CMK (cell line): ENCODE measurements at regions not wholly inside any gene's neighbourhood (a gene's known extent, or its start where the extent isn't known, plus 50 kb on each side); places are given as distances from the start of the nearest gene placed in this dataset.

Source experiments
- DNase-seq: peaks from one replicate; pipeline ENCODE4 v3.0.0-alpha.2; 2010; ENCODE audit warnings: low read depth

DNA sequence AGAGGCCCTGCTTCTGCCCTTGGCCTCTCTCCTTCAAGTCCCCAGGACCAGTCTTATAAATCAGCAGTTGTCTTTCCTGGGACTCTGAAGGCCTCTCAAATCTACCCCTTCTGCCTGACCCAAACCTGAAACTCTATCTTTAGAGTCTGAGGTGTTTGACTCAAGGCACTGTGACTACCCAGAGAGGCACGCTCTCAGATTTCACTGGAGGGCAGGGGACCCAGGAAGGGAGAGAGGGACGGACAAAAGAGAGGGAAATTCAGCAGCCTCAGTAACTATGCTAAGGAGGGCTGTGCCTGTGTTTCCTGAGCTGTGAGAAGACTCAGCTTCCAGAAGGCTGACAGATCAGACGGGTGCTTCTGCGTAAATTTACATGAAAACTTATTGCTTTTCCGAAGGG is 217.8 kb downstream of the HAUS1 start:
- DNase-seq = no peak

GRCh38 chr18:46322411-46322891 is 218.3 kb downstream of the HAUS1 start:
- DNase-seq = no peak

GRCh38 chr18:46322941-46323340 is 218.8 kb downstream of the HAUS1 start:
- no peak for DNase-seq

DNA sequence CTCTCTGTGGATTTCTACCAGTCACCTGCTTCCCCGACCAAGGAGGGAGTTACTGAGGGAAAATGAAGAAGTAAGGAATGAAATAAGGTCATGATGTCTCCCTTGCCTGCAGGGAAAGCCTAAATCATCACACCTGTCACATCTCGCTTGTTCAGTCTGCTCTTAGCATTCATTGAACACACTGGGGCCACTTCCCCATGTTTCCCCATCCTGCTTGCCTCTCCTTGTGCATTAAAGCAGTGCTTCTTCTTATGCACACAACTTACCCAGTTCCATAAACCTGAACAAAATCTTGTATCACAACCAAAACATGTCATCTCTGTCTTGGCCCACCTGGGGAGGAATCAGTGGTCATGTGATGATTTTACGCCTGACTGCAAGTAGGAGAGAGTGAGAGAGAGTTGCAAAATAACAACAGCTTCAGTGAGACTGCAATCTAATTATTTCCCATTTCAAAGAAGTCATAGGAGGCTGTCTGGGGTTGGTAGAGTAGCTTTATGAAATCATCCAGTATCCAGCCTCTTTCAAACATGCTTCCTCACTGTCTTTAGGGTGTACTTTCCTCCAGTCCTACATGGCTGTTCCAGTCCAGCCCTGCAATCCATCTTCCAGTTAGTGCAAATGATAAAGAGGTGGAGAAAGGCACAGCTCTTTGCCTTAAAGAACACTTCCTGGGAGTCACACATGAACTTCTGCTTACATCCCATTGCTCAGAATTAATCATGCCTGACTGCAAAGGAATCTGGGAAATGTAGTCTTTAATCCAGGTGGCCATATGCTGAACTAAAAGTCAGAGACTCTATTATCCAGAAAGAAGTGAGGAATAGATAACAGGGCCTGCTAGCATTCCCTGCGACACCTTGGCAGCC is 220.1 kb downstream of the HAUS1 start:
- no peak for DNase-seq

DNA sequence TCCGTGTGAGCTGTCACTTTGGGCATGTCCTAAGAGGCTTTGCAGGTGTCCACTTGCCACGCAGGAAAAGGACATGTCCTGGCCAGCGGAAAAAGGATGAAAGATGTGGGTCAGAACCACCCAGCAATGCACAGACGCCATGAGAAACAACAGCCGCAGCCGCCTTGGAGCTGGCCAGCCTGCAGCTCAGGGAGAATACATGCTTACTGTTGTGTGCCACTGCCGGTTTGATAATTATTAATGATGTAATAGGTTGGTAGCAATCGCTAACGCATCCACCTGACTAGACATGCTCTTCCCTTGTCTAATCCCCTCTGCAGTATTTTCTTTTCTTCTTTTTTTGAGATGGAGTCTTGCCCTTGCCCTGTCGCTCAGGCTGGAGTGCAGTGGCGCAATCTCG is 221.7 kb downstream of the HAUS1 start:
- DNase-seq = no peak

- DNase-seq = no peak
These were observed 225.6 kb downstream of the HAUS1 start for GRCh38 chr18:46329736-46330246.

DNA sequence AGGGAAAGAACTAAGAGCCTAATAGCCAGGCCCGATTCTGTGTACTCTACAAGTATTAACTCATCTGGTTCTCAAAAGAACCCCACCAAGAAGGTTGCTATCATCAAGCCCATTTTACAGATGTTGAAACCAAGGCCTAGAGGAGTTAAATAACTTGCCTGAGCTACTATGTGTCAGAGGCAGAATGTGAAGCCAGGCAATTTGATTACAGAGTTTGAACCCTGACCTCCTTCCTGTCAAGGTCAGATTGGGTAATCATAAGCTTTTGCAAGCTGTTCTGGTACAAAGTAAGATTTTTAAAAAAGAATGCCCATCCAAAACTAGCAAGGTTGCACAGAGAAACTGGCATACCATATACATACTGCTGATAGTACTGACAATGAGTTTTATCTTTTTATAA is 227.1 kb downstream of the HAUS1 start:
- no peak for DNase-seq

DNA sequence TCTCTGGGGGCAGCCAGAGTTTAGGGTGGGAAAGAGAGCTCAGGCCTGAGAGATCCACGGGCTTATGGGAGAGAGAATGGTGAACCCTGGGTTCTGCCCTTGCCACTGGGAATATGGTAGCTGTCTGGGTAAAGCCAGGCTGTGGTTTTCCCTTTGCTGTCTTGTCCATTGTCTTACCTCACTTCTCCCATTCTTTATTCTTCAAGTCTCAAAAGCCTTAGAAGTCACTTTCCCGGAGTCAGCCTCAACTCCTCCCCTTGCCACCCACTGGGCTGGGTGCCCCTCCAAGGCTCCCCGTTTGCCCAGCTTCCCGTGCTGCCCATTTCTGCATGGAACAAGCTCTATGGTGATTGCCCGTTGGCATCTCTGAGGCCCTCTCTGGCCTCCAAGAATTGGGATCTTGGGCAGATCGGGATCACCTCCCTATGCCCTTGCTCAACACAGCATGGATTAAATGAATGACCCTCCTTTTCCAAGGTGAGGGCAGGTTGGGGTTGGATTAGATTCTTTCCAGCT is 228.2 kb downstream of the HAUS1 start:
- DNase-seq = no peak

DNA sequence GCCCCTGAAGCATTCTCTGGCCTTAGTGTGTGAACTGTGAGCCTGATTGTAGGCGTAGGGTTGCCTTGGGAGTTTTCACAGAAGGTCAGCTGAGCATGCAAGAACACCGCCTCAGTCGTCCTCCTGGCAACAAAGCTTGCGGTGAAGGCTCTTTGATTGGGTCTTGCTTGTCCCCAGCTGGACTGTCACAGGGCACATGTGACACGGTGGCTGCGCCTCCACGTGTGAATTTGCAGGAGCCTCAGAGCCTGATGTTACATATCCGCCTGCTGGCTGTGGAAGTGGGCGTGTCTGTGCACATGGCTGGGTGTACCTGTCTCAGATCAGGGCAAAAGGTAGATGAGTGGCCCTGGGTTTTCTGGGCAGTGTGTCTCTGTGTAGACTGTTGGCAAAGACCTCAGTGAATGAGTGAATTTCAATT is 228.7 kb downstream of the HAUS1 start:
- no peak for DNase-seq

GRCh38 chr18:46333431-46334135 is 229.4 kb downstream of the HAUS1 start:
- DNase-seq = no peak

DNA sequence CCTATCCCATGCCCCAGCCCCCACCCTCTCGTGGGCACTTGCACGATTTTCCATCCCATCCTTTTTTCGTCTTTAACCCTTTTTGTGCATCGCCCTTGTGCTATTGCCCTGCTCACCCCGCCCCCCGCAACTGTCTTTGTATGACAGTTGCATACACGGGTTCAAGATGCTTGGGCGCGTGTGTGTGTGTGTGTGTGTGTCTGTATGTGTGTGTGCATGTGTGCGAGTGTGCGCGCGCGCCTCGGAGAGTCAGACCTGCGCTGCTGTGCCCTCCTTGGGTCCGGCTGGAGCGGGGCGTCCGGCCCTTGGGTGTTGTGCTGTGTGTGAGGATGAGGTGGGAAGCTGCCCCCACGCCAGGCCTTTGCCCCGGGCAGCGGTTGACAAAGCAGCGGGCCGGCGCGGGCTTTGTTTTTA is 230.7 kb downstream of the HAUS1 start:
- DNase-seq = no peak

DNA sequence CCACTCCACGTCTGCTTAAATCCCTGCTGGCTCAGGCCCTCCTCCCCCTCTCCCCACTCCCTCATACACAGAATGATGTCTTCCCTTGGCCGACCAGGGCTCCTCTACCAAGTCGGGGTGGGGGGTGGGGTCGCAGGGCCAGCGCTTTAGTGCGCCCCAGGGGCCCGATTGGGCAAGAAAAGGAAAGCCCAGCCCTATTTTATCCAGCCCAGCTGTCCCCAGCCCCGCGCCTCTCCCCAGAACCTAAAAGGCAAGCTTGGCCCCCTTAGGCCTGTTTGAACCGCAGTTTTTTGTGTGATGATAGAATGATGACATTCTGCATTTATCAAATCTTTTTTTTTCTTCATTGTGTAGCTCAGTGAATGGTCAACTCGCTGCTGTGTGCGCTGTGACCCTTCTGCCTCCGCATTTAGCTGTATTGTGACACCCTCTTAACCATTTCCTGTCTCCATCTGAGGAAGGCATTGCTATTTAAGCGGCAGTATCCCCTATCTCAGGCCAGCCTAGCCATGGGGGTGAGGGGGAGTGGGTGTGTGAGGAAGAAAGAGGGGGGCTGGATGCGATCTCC is 231.4 kb downstream of the HAUS1 start:
- DNase-seq = no peak

GRCh38 chr18:46336278-46337111 is 232.3 kb downstream of the HAUS1 start:
- no peak for DNase-seq

GRCh38 chr18:46337271-46337670 is 233.1 kb downstream of the HAUS1 start:
- DNase-seq = no peak

DNA sequence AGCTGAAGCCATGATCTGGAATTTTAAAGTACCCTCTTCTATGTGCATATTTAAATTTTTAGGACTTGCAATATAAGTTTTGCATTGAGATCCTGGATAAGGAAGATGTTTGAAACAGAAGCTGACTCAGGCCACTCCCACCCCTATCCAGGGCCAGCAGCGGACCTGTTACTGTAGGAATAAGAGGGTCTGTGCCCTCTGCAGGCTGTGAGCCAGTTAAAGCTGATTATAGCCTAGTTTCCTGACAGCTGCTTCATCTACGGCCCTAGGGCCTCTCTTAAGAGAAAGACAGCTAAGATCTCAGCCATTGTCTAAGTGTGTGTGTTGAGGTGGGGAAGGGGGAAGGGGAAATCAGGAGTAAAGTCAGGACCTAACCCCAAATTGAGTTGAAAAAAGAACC is 234.0 kb downstream of the HAUS1 start:
- DNase-seq = no peak

- no peak for DNase-seq
These were observed 234.6 kb downstream of the HAUS1 start for GRCh38 chr18:46338766-46339165.

GRCh38 chr18:46340716-46341115 is 236.5 kb downstream of the HAUS1 start:
- DNase-seq = no peak

- DNase-seq = no peak
These were observed 237.9 kb downstream of the HAUS1 start for GRCh38 chr18:46341986-46342525.

DNA sequence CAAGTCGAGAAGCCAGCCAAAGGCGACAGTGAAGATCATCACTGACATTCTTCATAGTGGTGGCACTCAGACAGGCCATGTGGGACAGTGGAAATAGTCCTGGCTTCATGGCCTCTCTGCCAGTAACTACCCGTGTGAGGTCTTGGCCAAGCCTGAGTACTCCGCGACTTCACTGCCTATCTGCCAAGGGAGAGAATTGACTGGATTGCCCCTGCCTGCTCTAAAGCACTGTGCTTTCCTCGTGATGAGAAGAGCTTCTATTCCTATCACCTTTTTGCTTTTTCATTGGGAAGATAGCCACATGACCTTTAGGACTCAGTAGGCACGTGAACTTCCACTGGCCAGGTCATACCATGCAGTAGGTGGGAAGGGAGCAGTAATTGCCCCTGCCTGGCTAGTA is 239.3 kb downstream of the HAUS1 start:
- no peak for DNase-seq

DNA sequence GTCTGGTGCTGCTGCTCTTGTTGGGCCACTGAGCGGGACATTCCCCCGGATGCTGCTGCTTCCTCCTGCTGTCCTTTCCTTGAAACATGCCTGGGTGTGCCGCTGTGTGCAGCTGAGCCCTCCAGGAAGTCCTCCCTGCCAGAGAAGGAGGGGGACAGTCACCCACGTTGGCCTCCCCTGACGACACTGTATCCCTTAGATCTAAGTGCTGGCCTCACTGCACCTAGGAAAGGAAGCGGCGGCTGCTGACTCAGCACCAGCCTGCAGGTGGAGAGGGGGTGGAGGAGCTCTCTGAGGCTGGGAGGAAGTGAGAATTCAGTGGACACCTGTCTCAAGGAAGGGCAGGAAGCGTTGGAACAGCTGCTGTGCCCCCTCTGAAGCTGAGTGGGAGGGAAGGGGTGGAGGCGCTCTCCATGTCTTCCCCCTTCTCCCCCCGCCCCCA is 239.8 kb downstream of the HAUS1 start:
- DNase-seq = no peak
